SK-N-SH (cell line): ENCODE measurements at regions not wholly inside any gene's neighbourhood (a gene's known extent, or its start where the extent isn't known, plus 50 kb on each side); places are given as distances from the start of the nearest gene placed in this dataset.

Experiments
- CTCF ChIA-PET: fragments of 300-600, 350-600 bp; formaldehyde crosslinking; extraction: SDS; loops from one replicate; lab custom pipeline; 2021; lab: Yijun Ruan, JAX
- POLR2A ChIA-PET: fragments of 350-600 bp; sonication (Branson Sonifier 250); formaldehyde crosslinking; extraction: SDS; loops from one replicate; lab custom pipeline; 2020; ENCODE audit warnings: antibody characterized with exemption, inconsistent platforms; lab: Yijun Ruan, JAX
- DNase-seq: peaks from one replicate; pipeline ENCODE4 v3.0.0; 2012
- H2AFZ ChIP-seq: fragments of 200-600 bp; sonication (generic); 2 replicates; pipeline ENCODE4 v1.8.1; 2016; ENCODE audit warnings: antibody characterized with exemption, mild to moderate bottlenecking, low read depth
- H3F3A ChIP-seq: fragments of 200-600 bp; sonication (generic); replicated peaks from 2 replicates; pipeline ENCODE3; 2016; ENCODE audit warnings: antibody characterized with exemption, mild to moderate bottlenecking; ENCODE audit not compliant: insufficient read depth
- H3K27ac ChIP-seq, 2 experiments: fragments of 200-500 bp in 1 of 2; fragments of 200-600 bp in 1 of 2; sonication (Bioruptor generic) in 1 of 2; sonication (generic), shearing (Covaris generic) in 1 of 2; 2 replicates each; pipeline versions ENCODE4 v1.5.1 to v1.6.1; 2014 to 2016; ENCODE audit warnings: low read depth in 2 of 2, inconsistent platforms in 1 of 2, low read length in 1 of 2, mild to moderate bottlenecking in 1 of 2, mixed read lengths in 1 of 2
- H3K27me3 ChIP-seq: fragments of 200-600 bp; sonication (generic), shearing (Covaris generic); 2 replicates; pipeline ENCODE4 v1.6.1; 2016; ENCODE audit warnings: mixed run types; ENCODE audit not compliant: insufficient read depth
- H3K36me3 ChIP-seq, 2 experiments: fragments of 200-500 bp in 1 of 2; fragments of 200-600 bp in 1 of 2; sonication (Bioruptor generic) in 1 of 2; sonication (generic) in 1 of 2; replicated peaks in 1 of 2; 2 replicates each; pipeline versions ENCODE3 to v1.5.1; 2014 to 2016; ENCODE audit warnings: low read length in 1 of 2, mild to moderate bottlenecking in 1 of 2; ENCODE audit not compliant: insufficient read depth in 2 of 2, control insufficient read depth in 1 of 2
- H3K4me1 ChIP-seq, 2 experiments: fragments of 200-500 bp in 1 of 2; fragments of 200-600 bp in 1 of 2; sonication (Bioruptor generic) in 1 of 2; sonication (generic), shearing (Covaris generic) in 1 of 2; 2 replicates each; pipeline versions ENCODE4 v1.5.1 to v1.6.1; 2014 to 2016; ENCODE audit warnings: low read depth in 1 of 2, low read length in 1 of 2, mixed run types in 1 of 2; ENCODE audit not compliant: insufficient read depth in 2 of 2, control insufficient read depth in 1 of 2
- H3K4me2 ChIP-seq: fragments of 200-600 bp; sonication (generic), shearing (Covaris generic); 2 replicates; pipeline ENCODE4 v1.6.1; 2017; ENCODE audit warnings: mixed run types
- H3K4me3 ChIP-seq, 2 experiments: fragments of 200-500 bp in 1 of 2; fragments of 200-600 bp in 1 of 2; sonication (Bioruptor generic) in 1 of 2; sonication (generic), shearing (Covaris generic) in 1 of 2; 2 replicates each; pipeline versions ENCODE4 v1.5.1 to v1.8.1; 2014 to 2016; ENCODE audit warnings: low read depth in 2 of 2, inconsistent platforms in 1 of 2, low read length in 1 of 2, mild to moderate bottlenecking in 1 of 2, mixed read lengths in 1 of 2, moderate library complexity in 1 of 2
- H3K79me2 ChIP-seq: fragments of 200-600 bp; sonication (generic); 2 replicates; pipeline ENCODE4 v1.8.1; 2017; ENCODE audit warnings: mild to moderate bottlenecking; ENCODE audit not compliant: insufficient read depth
- H3K9ac ChIP-seq: fragments of 200-600 bp; sonication (generic); 2 replicates; pipeline ENCODE4 v1.6.1; 2017; ENCODE audit warnings: mixed run types
- H3K9me2 ChIP-seq: fragments of 200-600 bp; sonication (generic); 2 replicates; pipeline ENCODE4 v1.6.1; 2017; ENCODE audit warnings: mixed run types
- H3K9me3 ChIP-seq: fragments of 200-600 bp; sonication (generic); 2 replicates; pipeline ENCODE4 v1.6.1; 2017; ENCODE audit warnings: mixed run types, mild to moderate bottlenecking, moderate library complexity
- H4K20me1 ChIP-seq: fragments of 200-600 bp; sonication (generic); 2 replicates; pipeline ENCODE4 v1.6.1; 2017; ENCODE audit warnings: mild to moderate bottlenecking, mixed run types; ENCODE audit not compliant: insufficient read depth
- FOXJ3 ChIP-seq: sonication (generic); formaldehyde crosslinking; IDR thresholded peaks from 2 replicates; pipeline ENCODE4 v1.5.1; 2020; ENCODE audit warnings: mild to moderate bottlenecking, missing genetic modification reagents
- FOXM1 ChIP-seq: IDR thresholded peaks from 2 replicates; pipeline ENCODE4 v1.4.0; 2012; ENCODE audit warnings: low read depth, mild to moderate bottlenecking
- GATA2 ChIP-seq: sonication (generic); formaldehyde crosslinking; IDR thresholded peaks from 2 replicates; pipeline ENCODE4 v1.5.0; 2020; ENCODE audit warnings: mild to moderate bottlenecking, missing genetic modification reagents
- JUND ChIP-seq: IDR thresholded peaks from 2 replicates; pipeline ENCODE4 v1.4.0; 2012
- MXI1 ChIP-seq: IDR thresholded peaks from 2 replicates; pipeline ENCODE4 v1.6.1; 2012; ENCODE audit warnings: mild to moderate bottlenecking, low read depth, low read length, improper control_type of control experiment
- NRF1 ChIP-seq: IDR thresholded peaks from 2 replicates; pipeline ENCODE4 v1.6.1; 2012; ENCODE audit warnings: low read depth, mild to moderate bottlenecking, low read length
- POLR2AphosphoS5 ChIP-seq: IDR thresholded peaks from 2 replicates; pipeline ENCODE4 v1.6.1; 2012; ENCODE audit warnings: low read depth, low read length
- RAD21 ChIP-seq: IDR thresholded peaks from 2 replicates; pipeline ENCODE4 v1.6.1; 2012; ENCODE audit warnings: mild to moderate bottlenecking, low read length
- RXRA ChIP-seq: IDR thresholded peaks from 2 replicates; pipeline ENCODE4 v1.4.0; 2012; ENCODE audit warnings: low read depth, mild to moderate bottlenecking, borderline replicate concordance
- TAF1 ChIP-seq: IDR thresholded peaks from 2 replicates; pipeline ENCODE4 v1.6.1; 2012; ENCODE audit warnings: low read depth, mild to moderate bottlenecking, low read length, moderate library complexity, borderline replicate concordance
- TCF12 ChIP-seq: IDR thresholded peaks from 2 replicates; pipeline ENCODE4 v1.4.0; 2012
- TEAD4 ChIP-seq: IDR thresholded peaks from 2 replicates; pipeline ENCODE4 v1.4.0; 2012; ENCODE audit warnings: mild to moderate bottlenecking, borderline replicate concordance; ENCODE audit not compliant: insufficient read depth
- YY1 ChIP-seq: IDR thresholded peaks from 2 replicates; pipeline ENCODE4 v1.4.0; 2012; ENCODE audit warnings: low read depth, mild to moderate bottlenecking
- WGBS: methylation state at CpG from one replicate; pipeline ENCODE4 v1.1.6; 2017; ENCODE audit warnings: low lambda C conversion rate; 5-methylcytosine and 5-hydroxymethylcytosine counted together
- TF ChIP-seq, protein P1 (sequence below): IDR thresholded peaks from 2 replicates; pipeline ENCODE4 v1.4.0; 2012; ENCODE audit warnings: low read depth, borderline replicate concordance
- TF ChIP-seq, protein P2 (sequence below): fragments of 150-350 bp; IDR thresholded peaks from 2 replicates; pipeline ENCODE4 v1.6.1; 2017; ENCODE audit warnings: antibody characterized with exemption, low read length, low read depth, borderline replicate concordance
- TF ChIP-seq, protein P3 (sequence below): IDR thresholded peaks from 2 replicates; pipeline ENCODE4; 2012
- TF ChIP-seq, protein P4 (sequence below): IDR thresholded peaks from 2 replicates; pipeline ENCODE4 v1.4.0; 2012; ENCODE audit warnings: low read depth
- TF ChIP-seq, protein P5 (sequence below): IDR thresholded peaks from 2 replicates; pipeline ENCODE4 v1.6.1; 2012; ENCODE audit warnings: mild to moderate bottlenecking, low read depth, low read length, moderate library complexity

DNA sequence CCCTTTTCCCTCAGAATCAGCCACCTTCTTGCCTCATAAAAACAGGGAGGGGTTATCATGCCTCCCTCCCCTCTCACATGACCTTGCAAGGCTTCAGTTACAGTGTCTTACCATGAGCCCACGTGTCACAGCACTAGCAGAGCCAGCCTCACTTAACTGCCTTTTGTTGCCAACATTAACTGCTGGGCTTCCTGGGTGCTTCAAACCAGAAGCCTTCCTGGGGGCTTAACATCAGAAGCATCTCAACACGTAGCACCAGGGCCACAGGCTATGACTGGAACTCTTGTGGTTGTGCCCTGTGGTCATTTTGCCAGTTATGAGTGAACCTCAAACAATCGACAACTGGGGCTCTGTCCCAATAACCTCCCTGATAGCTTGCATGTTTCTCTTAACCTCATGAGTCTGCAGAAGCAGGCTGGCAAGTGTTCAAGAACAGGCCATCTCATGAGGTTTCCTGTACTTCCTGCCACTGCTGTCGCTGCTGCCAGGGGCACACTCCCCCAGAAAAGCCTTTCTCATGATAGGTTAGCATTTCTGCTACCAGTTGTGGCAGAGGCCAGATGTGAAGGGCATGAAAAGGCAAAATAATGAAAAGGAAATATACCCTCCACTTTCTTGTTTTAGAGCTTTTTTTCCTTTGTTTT, 132.2 kb downstream of the GLUL start (continued):
- TF ChIP-seq TCF12 (no peak), YY1 (no peak)

DNA sequence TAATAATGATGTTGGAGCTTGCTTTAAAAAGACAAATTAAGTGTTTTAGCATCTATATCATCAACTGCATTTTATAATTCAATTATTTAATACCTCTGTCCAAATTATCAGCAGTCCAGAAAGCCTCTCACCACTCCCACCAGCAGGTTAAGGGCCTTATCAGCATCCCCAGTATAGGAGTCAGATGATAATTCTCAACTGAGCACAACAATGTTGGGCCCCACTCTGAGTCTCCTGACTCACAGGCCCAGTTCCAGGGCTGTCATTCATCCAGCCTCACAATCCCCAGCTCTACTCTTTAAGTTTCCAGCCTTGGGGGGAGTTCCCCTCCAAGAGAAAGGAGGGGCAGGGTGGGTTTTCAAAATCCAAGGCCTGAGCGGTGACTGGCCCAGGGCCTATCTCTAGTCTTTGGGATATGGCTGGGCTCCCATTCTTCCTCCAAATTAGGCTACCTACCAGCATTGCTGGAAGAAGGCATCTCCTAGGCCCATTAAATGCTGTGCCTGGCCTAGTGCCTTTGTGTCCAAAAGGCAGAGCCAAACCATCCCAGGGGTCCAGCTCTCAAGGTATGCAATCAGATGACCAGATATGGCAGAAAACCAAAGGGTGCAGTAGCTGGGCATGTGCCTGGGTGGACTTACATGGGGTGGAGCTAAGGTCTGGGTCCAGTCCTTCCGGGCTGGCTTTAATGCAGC, 134.1 kb downstream of the GLUL start:
- Histone ChIP-seq H3K9me2 (no peaks in the 10 kb centered on the region), H3K4me2 (no peak overlapping the region), H3K4me1 (peaks cover 0 to 6% of the 10 kb centered on the region in 2 experiments; a peak in 1 of 4 replicates), H3K9me3 (no peaks in the 10 kb centered on the region), H3F3A (no peaks in the 10 kb centered on the region), H3K27me3 (no peaks in the 10 kb centered on the region), H3K36me3 (no peaks in the 10 kb centered on the region), H3K79me2 (no peaks in the 10 kb centered on the region), H2AFZ (no peak overlapping the region), H3K9ac (no peak overlapping the region), H4K20me1 (no peaks in the 10 kb centered on the region), H3K27ac (no peak overlapping the region), H3K4me3 (no peak overlapping the region)
- POLR2A ChIA-PET: interaction anchor here (1.1 kb wide), 1 partner anchor 23 kb away, joined by 3 read pairs; no protein-coding TSS in a partner anchor
- CTCF ChIA-PET: interaction anchor here (0.5 to 1.7 kb wide), 2 partner anchors 114 to 207 kb away, joined by 3 to 5 read pairs; no protein-coding TSS in a partner anchor
- no peak for DNase-seq
- TF ChIP-seq TEAD4 (no peak), MXI1 (no peak), RAD21 (no peak), TCF12 (no peak), GATA2 (CRISPR knock-in tag) (no peak), JUND (no peak), POLR2AphosphoS5 (no peak), RXRA (no peak), FOXJ3 (CRISPR knock-in tag) (no peak), FOXM1 (no peak), TAF1 (no peak), NRF1 (no peak)
- TF ChIP-seq, protein P1, sequence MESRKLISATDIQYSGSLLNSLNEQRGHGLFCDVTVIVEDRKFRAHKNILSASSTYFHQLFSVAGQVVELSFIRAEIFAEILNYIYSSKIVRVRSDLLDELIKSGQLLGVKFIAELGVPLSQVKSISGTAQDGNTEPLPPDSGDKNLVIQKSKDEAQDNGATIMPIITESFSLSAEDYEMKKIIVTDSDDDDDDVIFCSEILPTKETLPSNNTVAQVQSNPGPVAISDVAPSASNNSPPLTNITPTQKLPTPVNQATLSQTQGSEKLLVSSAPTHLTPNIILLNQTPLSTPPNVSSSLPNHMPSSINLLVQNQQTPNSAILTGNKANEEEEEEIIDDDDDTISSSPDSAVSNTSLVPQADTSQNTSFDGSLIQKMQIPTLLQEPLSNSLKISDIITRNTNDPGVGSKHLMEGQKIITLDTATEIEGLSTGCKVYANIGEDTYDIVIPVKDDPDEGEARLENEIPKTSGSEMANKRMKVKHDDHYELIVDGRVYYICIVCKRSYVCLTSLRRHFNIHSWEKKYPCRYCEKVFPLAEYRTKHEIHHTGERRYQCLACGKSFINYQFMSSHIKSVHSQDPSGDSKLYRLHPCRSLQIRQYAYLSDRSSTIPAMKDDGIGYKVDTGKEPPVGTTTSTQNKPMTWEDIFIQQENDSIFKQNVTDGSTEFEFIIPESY: no peak
- TF ChIP-seq, protein P2, sequence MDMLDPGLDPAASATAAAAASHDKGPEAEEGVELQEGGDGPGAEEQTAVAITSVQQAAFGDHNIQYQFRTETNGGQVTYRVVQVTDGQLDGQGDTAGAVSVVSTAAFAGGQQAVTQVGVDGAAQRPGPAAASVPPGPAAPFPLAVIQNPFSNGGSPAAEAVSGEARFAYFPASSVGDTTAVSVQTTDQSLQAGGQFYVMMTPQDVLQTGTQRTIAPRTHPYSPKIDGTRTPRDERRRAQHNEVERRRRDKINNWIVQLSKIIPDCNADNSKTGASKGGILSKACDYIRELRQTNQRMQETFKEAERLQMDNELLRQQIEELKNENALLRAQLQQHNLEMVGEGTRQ: no peak
- TF ChIP-seq, protein P3, sequence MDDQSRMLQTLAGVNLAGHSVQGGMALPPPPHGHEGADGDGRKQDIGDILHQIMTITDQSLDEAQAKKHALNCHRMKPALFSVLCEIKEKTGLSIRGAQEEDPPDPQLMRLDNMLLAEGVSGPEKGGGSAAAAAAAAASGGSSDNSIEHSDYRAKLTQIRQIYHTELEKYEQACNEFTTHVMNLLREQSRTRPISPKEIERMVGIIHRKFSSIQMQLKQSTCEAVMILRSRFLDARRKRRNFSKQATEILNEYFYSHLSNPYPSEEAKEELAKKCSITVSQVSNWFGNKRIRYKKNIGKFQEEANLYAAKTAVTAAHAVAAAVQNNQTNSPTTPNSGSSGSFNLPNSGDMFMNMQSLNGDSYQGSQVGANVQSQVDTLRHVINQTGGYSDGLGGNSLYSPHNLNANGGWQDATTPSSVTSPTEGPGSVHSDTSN: no peak
- TF ChIP-seq, protein P4, sequence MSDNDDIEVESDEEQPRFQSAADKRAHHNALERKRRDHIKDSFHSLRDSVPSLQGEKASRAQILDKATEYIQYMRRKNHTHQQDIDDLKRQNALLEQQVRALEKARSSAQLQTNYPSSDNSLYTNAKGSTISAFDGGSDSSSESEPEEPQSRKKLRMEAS: no peak
- TF ChIP-seq, protein P5, sequence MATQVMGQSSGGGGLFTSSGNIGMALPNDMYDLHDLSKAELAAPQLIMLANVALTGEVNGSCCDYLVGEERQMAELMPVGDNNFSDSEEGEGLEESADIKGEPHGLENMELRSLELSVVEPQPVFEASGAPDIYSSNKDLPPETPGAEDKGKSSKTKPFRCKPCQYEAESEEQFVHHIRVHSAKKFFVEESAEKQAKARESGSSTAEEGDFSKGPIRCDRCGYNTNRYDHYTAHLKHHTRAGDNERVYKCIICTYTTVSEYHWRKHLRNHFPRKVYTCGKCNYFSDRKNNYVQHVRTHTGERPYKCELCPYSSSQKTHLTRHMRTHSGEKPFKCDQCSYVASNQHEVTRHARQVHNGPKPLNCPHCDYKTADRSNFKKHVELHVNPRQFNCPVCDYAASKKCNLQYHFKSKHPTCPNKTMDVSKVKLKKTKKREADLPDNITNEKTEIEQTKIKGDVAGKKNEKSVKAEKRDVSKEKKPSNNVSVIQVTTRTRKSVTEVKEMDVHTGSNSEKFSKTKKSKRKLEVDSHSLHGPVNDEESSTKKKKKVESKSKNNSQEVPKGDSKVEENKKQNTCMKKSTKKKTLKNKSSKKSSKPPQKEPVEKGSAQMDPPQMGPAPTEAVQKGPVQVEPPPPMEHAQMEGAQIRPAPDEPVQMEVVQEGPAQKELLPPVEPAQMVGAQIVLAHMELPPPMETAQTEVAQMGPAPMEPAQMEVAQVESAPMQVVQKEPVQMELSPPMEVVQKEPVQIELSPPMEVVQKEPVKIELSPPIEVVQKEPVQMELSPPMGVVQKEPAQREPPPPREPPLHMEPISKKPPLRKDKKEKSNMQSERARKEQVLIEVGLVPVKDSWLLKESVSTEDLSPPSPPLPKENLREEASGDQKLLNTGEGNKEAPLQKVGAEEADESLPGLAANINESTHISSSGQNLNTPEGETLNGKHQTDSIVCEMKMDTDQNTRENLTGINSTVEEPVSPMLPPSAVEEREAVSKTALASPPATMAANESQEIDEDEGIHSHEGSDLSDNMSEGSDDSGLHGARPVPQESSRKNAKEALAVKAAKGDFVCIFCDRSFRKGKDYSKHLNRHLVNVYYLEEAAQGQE: no peak
- WGBS: 71% methylated on average over 2 of the region's 2 CpGs
